ENCODE measurements at regions not wholly inside any gene's neighbourhood (a gene's known extent, or its start where the extent isn't known, plus 50 kb on each side); places are given as distances from the start of the nearest gene placed in this dataset.
"Not testable (repeated sequence)": the region's sequence is repeated elsewhere in the genome, so short reads cannot be mapped to it uniquely, and the experiment has no call there.

GRCh38 chr9:106023455-106023854 is 329.1 kb downstream of the TMEM38B start:
- Histone ChIP-seq H3K36me3 (replicated peaks; ENCODE audit: insufficient read depth, low read length) (no peaks in the 10 kb centered on the region), H2AFZ (ENCODE audit: low read length) (no peak overlapping the region), H3K4me2 (ENCODE audit: low read depth, low read length) (no peak overlapping the region), H3K4me1 (ENCODE audit: low read length) (no peaks in the 10 kb centered on the region), H3K9me2 (replicated peaks; ENCODE audit: insufficient read depth, low read length) (no peaks in the 10 kb centered on the region), H3K9me3 (replicated peaks; ENCODE audit: insufficient read depth, low read length) (no peaks in the 10 kb centered on the region), H3K9ac (ENCODE audit: low read length) (no peak overlapping the region), H3K27me3 (replicated peaks; ENCODE audit: insufficient read depth, low read length) (no peaks in the 10 kb centered on the region), H4K20me1 (ENCODE audit: insufficient read depth, low read length) (no peaks in the 10 kb centered on the region), H3K79me2 (ENCODE audit: low read length) (no peaks in the 10 kb centered on the region), H3K4me3 (ENCODE audit: low read length) (no peak overlapping the region), H3K27ac (ENCODE audit: low read length) (no peak overlapping the region), H3F3A (ENCODE audit: insufficient read depth, low read length) (no peaks in the 10 kb centered on the region)
- TF ChIP-seq EZH2 (optimal IDR thresholded peaks at IDR 0.05; ENCODE audit: low read depth, low read length): no peak
- no peak for TF ChIP-seq EZH2phosphoT487 (IDR thresholded peaks at IDR 0.05; ENCODE audit: low read length)
- no peak for TF ChIP-seq CTCF (IDR thresholded peaks at IDR 0.05; ENCODE audit: low read length)
- DNase-seq: no peak

GRCh38 chr9:106025453-106025852 is 331.1 kb downstream of the TMEM38B start:
- Histone ChIP-seq H3K36me3 (replicated peaks; ENCODE audit: insufficient read depth, low read length) (no peaks in the 10 kb centered on the region), H3K79me2 (ENCODE audit: low read length) (no peaks in the 10 kb centered on the region), H3K4me3 (ENCODE audit: low read length) (no peak overlapping the region), H4K20me1 (ENCODE audit: insufficient read depth, low read length) (no peaks in the 10 kb centered on the region), H3K9ac (ENCODE audit: low read length) (no peak overlapping the region), H3K4me1 (ENCODE audit: low read length) (no peaks in the 10 kb centered on the region), H3K4me2 (ENCODE audit: low read depth, low read length) (no peak overlapping the region), H3K27me3 (replicated peaks; ENCODE audit: insufficient read depth, low read length) (no peaks in the 10 kb centered on the region), H3K27ac (ENCODE audit: low read length) (no peak overlapping the region), H3K9me2 (replicated peaks; ENCODE audit: insufficient read depth, low read length) (no peaks in the 10 kb centered on the region), H3K9me3 (replicated peaks; ENCODE audit: insufficient read depth, low read length) (no peaks in the 10 kb centered on the region), H3F3A (ENCODE audit: insufficient read depth, low read length) (no peaks in the 10 kb centered on the region), H2AFZ (ENCODE audit: low read length) (no peak overlapping the region)
- no peak for DNase-seq
- TF ChIP-seq EZH2 (optimal IDR thresholded peaks at IDR 0.05; ENCODE audit: low read depth, low read length) (no peak), EZH2phosphoT487 (IDR thresholded peaks at IDR 0.05; ENCODE audit: low read length) (no peak), CTCF (IDR thresholded peaks at IDR 0.05; ENCODE audit: low read length) (no peak)

- not testable (repeated sequence) for H3K27ac ChIP-seq (ENCODE audit: low read length); H2AFZ ChIP-seq (ENCODE audit: low read length); H3K79me2 ChIP-seq (ENCODE audit: low read length); H3K4me2 ChIP-seq (ENCODE audit: low read depth, low read length); H4K20me1 ChIP-seq (ENCODE audit: insufficient read depth, low read length); H3K9me2 ChIP-seq (replicated peaks; ENCODE audit: insufficient read depth, low read length); H3K9me3 ChIP-seq (replicated peaks; ENCODE audit: insufficient read depth, low read length); H3K4me3 ChIP-seq (ENCODE audit: low read length); DNase-seq; H3K27me3 ChIP-seq (replicated peaks; ENCODE audit: insufficient read depth, low read length); H3K4me1 ChIP-seq (ENCODE audit: low read length); H3K36me3 ChIP-seq (replicated peaks; ENCODE audit: insufficient read depth, low read length); H3F3A ChIP-seq (ENCODE audit: insufficient read depth, low read length); H3K9ac ChIP-seq (ENCODE audit: low read length)
Measured at GRCh38 chr9:106030146-106030545, 335.8 kb downstream of the TMEM38B start.

GRCh38 chr9:106032978-106033377 is 338.6 kb downstream of the TMEM38B start:
- Histone ChIP-seq H3F3A (ENCODE audit: insufficient read depth, low read length) (no peaks in the 10 kb centered on the region), H3K9me3 (replicated peaks; ENCODE audit: insufficient read depth, low read length) (no peaks in the 10 kb centered on the region), H4K20me1 (ENCODE audit: insufficient read depth, low read length) (no peaks in the 10 kb centered on the region), H3K4me3 (ENCODE audit: low read length) (no peak overlapping the region), H2AFZ (ENCODE audit: low read length) (no peak overlapping the region), H3K27me3 (replicated peaks; ENCODE audit: insufficient read depth, low read length) (no peaks in the 10 kb centered on the region), H3K36me3 (replicated peaks; ENCODE audit: insufficient read depth, low read length) (no peaks in the 10 kb centered on the region), H3K4me2 (ENCODE audit: low read depth, low read length) (no peak overlapping the region), H3K27ac (ENCODE audit: low read length) (no peak overlapping the region), H3K4me1 (ENCODE audit: low read length) (no peaks in the 10 kb centered on the region), H3K79me2 (ENCODE audit: low read length) (no peaks in the 10 kb centered on the region), H3K9me2 (replicated peaks; ENCODE audit: insufficient read depth, low read length) (no peaks in the 10 kb centered on the region), H3K9ac (ENCODE audit: low read length) (no peak overlapping the region)
- DNase-seq: no peak
- no peak for TF ChIP-seq EZH2 (optimal IDR thresholded peaks at IDR 0.05; ENCODE audit: low read depth, low read length)
- TF ChIP-seq CTCF (IDR thresholded peaks at IDR 0.05; ENCODE audit: low read length): no peak
- TF ChIP-seq EZH2phosphoT487 (IDR thresholded peaks at IDR 0.05; ENCODE audit: low read length): no peak

All from MM.1S (cell line).